22Rv1 (cell line): ENCODE measurements at regions not wholly inside any gene's neighbourhood (a gene's known extent, or its start where the extent isn't known, plus 50 kb on each side); places are given as distances from the start of the nearest gene placed in this dataset.

Experiments
- H3K27ac ChIP-seq: fragments of 450-650 bp; 2 replicates; pipeline ENCODE4 v1.5.1; 2017
- CTCF ChIP-seq: fragments of 450-650 bp; IDR thresholded peaks from 2 replicates; pipeline ENCODE4 v1.5.1; 2017; ENCODE audit warnings: mild to moderate bottlenecking
- ZFX ChIP-seq: fragments of 450-650 bp; IDR thresholded peaks from 2 replicates; pipeline ENCODE4 v1.6.1; 2017; ENCODE audit warnings: antibody characterized with exemption, borderline replicate concordance

GRCh38 chr1:65741993-65742392 lies 50.7 kb upstream of the PDE4B start:
- H3K27ac ChIP-seq = no peak overlapping the region
- no peak for TF ChIP-seq CTCF
- TF ChIP-seq ZFX = no peak
